H1 (cell line): ENCODE measurements at regions not wholly inside any gene's neighbourhood (a gene's known extent, or its start where the extent isn't known, plus 50 kb on each side); places are given as distances from the start of the nearest gene placed in this dataset.
"Not testable (repeated sequence)": the region's sequence is repeated elsewhere in the genome, so short reads cannot be mapped to it uniquely, and the experiment has no call there.

Experiments
- CTCF ChIA-PET: fragments of 300-600 bp; sonication (Branson Sonifier 250); formaldehyde crosslinking; loops from one replicate; lab custom pipeline; 2021; ENCODE audit not compliant: partially characterized antibody; lab: Charles Lee
- POLR2A ChIA-PET: fragments of 300-600 bp; sonication (Branson Sonifier 250); formaldehyde crosslinking; loops from one replicate; lab custom pipeline; 2021; ENCODE audit warnings: inconsistent platforms; ENCODE audit not compliant: partially characterized antibody; lab: Charles Lee
- DNase-seq, 2 experiments: peaks; one replicate each; pipeline versions ENCODE4 v3.0.0 to v3.0.0-alpha.2; 2010 to 2022; ENCODE audit warnings: low spot score in 2 of 2, low read depth in 1 of 2, mixed read lengths in 1 of 2
- FAIRE-seq: peaks from 2 replicates; lab custom pipeline; 2011; peaks lifted over from hg19 to GRCh38; lab: Jason Lieb, UNC
- H2AFZ ChIP-seq: 2 replicates; pipeline ENCODE4 v1.8.1; 2012; ENCODE audit warnings: low read length, inconsistent platforms
- H2AK5ac ChIP-seq: 2 replicates; pipeline ENCODE4 v1.6.1; 2013; ENCODE audit warnings: low read depth, low read length
- H2BK120ac ChIP-seq: replicated peaks from 2 replicates; pipeline ENCODE3; 2013; ENCODE audit warnings: low read depth, low read length, inconsistent platforms
- H2BK12ac ChIP-seq: 2 replicates; pipeline ENCODE4 v1.6.1; 2013; ENCODE audit warnings: low read depth, low read length
- H2BK15ac ChIP-seq: 2 replicates; pipeline ENCODE4 v1.6.1; 2013; ENCODE audit warnings: low read length
- H2BK20ac ChIP-seq: 2 replicates; pipeline ENCODE4 v1.6.1; 2013; ENCODE audit warnings: low read length
- H2BK5ac ChIP-seq: 2 replicates; pipeline ENCODE4 v1.6.1; 2013; ENCODE audit warnings: low read depth, low read length
- H3K14ac ChIP-seq: 2 replicates; pipeline ENCODE4 v1.6.1; 2013; ENCODE audit warnings: inconsistent platforms; ENCODE audit not compliant: insufficient read length
- H3K18ac ChIP-seq: 2 replicates; pipeline ENCODE4 v1.6.1; 2013; ENCODE audit warnings: low read length; ENCODE audit errors: extremely low read depth
- H3K23ac ChIP-seq: 2 replicates; pipeline ENCODE4 v1.6.1; 2013; ENCODE audit warnings: inconsistent platforms; ENCODE audit not compliant: insufficient read length
- H3K23me2 ChIP-seq: 2 replicates; pipeline ENCODE4 v1.6.1; 2013; ENCODE audit warnings: low read depth, low read length
- H3K27ac ChIP-seq: 2 replicates; pipeline ENCODE4 v1.6.1; 2011; ENCODE audit warnings: low read depth, low read length, inconsistent platforms
- H3K27me3 ChIP-seq, 4 experiments: replicated peaks in 1 of 4; 1 replicate in 1 of 4; 2 replicates in 3 of 4; pipeline versions ENCODE4 v1.6.1 to v1.8.1; 2011 to 2013; ENCODE audit warnings: low read length in 3 of 4, mild to moderate bottlenecking in 3 of 4, inconsistent platforms in 2 of 4, mixed read lengths in 2 of 4, moderate library complexity in 1 of 4; ENCODE audit not compliant: control insufficient read depth in 3 of 4, insufficient read depth in 3 of 4; ENCODE audit errors: extremely low read depth in 1 of 4
- H3K36me3 ChIP-seq, 4 experiments: 2 replicates each; pipeline versions ENCODE4 v1.6.1 to v1.8.1; 2011 to 2013; ENCODE audit warnings: mild to moderate bottlenecking in 4 of 4, low read length in 3 of 4, moderate library complexity in 2 of 4, control low read depth in 1 of 4, inconsistent platforms in 1 of 4; ENCODE audit not compliant: insufficient read depth in 4 of 4, control insufficient read depth in 2 of 4
- H3K4ac ChIP-seq: replicated peaks from 2 replicates; pipeline ENCODE3; 2013; ENCODE audit warnings: low read length, low read depth, mixed read lengths, inconsistent platforms; ENCODE audit not compliant: insufficient read length
- H3K4me1 ChIP-seq, 4 experiments: replicated peaks in 1 of 4; 1 replicate in 1 of 4; 2 replicates in 3 of 4; pipeline versions ENCODE4 v1.6.1 to v1.8.1; 2011 to 2013; ENCODE audit warnings: low read length in 3 of 4, inconsistent platforms in 2 of 4, mixed read lengths in 1 of 4; ENCODE audit not compliant: insufficient read depth in 4 of 4, control insufficient read depth in 3 of 4
- H3K4me2 ChIP-seq, 2 experiments: 2 replicates each; pipeline versions ENCODE4 v1.6.1 to v1.8.1; 2011 to 2013; ENCODE audit warnings: low read depth in 2 of 2, low read length in 2 of 2, control low read depth in 1 of 2, inconsistent platforms in 1 of 2, mild to moderate bottlenecking in 1 of 2; ENCODE audit not compliant: insufficient read depth in 1 of 2
- H3K4me3 ChIP-seq, 4 experiments: fragments of 200-600, 300-600 bp in 1 of 4; sonication (generic), shearing (Covaris generic), sonication (Bioruptor Twin) in 1 of 4; 2 replicates each; pipeline versions ENCODE4 v1.5.1 to v1.8.1; 2011 to 2016; ENCODE audit warnings: low read length in 4 of 4, low read depth in 3 of 4, control low read depth in 2 of 4, inconsistent platforms in 2 of 4, mild to moderate bottlenecking in 2 of 4, mixed read lengths in 1 of 4, moderate library complexity in 1 of 4; ENCODE audit not compliant: insufficient read depth in 2 of 4; ENCODE audit errors: extremely low read depth in 1 of 4
- H3K56ac ChIP-seq: replicated peaks from 2 replicates; pipeline ENCODE3; 2013; ENCODE audit warnings: low read depth, mild to moderate bottlenecking, mixed read lengths, low read length, inconsistent platforms; ENCODE audit not compliant: insufficient read length
- H3K79me1 ChIP-seq: 2 replicates; pipeline ENCODE4 v1.6.1; 2013; ENCODE audit warnings: low read depth, low read length, control low read depth
- H3K79me2 ChIP-seq, 2 experiments: 2 replicates each; pipeline versions ENCODE4 v1.6.1 to v1.8.1; 2012 to 2013; ENCODE audit warnings: low read length in 2 of 2, mild to moderate bottlenecking in 2 of 2, inconsistent platforms in 1 of 2; ENCODE audit not compliant: insufficient read depth in 2 of 2, control insufficient read depth in 1 of 2
- H3K9ac ChIP-seq, 4 experiments: replicated peaks in 1 of 4; 1 replicate in 1 of 4; 2 replicates in 3 of 4; pipeline versions ENCODE4 v1.6.1 to v1.8.1; 2011 to 2013; ENCODE audit warnings: low read depth in 3 of 4, low read length in 3 of 4, control low read depth in 2 of 4, mild to moderate bottlenecking in 2 of 4, moderate library complexity in 2 of 4, inconsistent platforms in 1 of 4; ENCODE audit errors: extremely low read depth in 1 of 4
- H3K9me3 ChIP-seq, 2 experiments: 2 replicates each; pipeline versions ENCODE4 v1.6.1 to v1.8.1; 2012 to 2013; ENCODE audit warnings: mild to moderate bottlenecking in 2 of 2, moderate library complexity in 2 of 2, control low read depth in 1 of 2, inconsistent platforms in 1 of 2, low read depth in 1 of 2, low read length in 1 of 2, mixed read lengths in 1 of 2; ENCODE audit not compliant: insufficient read depth in 2 of 2
- H4K20me1 ChIP-seq, 2 experiments: replicated peaks in 1 of 2; 2 replicates each; pipeline versions ENCODE3 to v1.8.1; 2011 to 2013; ENCODE audit warnings: inconsistent platforms in 2 of 2, low read length in 2 of 2, mild to moderate bottlenecking in 1 of 2; ENCODE audit not compliant: insufficient read depth in 2 of 2, control insufficient read depth in 1 of 2
- H4K5ac ChIP-seq: 2 replicates; pipeline ENCODE4 v1.6.1; 2013; ENCODE audit warnings: low read length, low read depth, mixed read lengths, inconsistent platforms; ENCODE audit not compliant: insufficient read length
- H4K8ac ChIP-seq: 2 replicates; pipeline ENCODE4 v1.8.0; 2013; ENCODE audit warnings: mild to moderate bottlenecking, moderate library complexity, low read length, inconsistent platforms; ENCODE audit not compliant: insufficient read depth; ENCODE audit errors: extremely low read depth
- H4K91ac ChIP-seq: replicated peaks from 2 replicates; pipeline ENCODE3; 2013; ENCODE audit warnings: low read length, mixed read lengths, inconsistent platforms; ENCODE audit not compliant: insufficient read length
- WGBS, 2 experiments: shearing (Covaris generic) in 1 of 2; methylation state at CpG; one replicate each; pipeline versions ENCODE4 v1.1.6 to v1.1.7; 2013 to 2015; ENCODE audit warnings: low lambda C conversion rate in 2 of 2, mixed read lengths in 2 of 2, inconsistent platforms in 1 of 2, low coverage in 1 of 2, missing lambda C conversion rate in 1 of 2; ENCODE audit not compliant: insufficient replicate concordance in 2 of 2, insufficient coverage in 1 of 2, insufficient read length in 1 of 2; ENCODE audit errors: extremely low coverage in 1 of 2, missing lambda C conversion rate in 1 of 2; 5-methylcytosine and 5-hydroxymethylcytosine counted together

DNA sequence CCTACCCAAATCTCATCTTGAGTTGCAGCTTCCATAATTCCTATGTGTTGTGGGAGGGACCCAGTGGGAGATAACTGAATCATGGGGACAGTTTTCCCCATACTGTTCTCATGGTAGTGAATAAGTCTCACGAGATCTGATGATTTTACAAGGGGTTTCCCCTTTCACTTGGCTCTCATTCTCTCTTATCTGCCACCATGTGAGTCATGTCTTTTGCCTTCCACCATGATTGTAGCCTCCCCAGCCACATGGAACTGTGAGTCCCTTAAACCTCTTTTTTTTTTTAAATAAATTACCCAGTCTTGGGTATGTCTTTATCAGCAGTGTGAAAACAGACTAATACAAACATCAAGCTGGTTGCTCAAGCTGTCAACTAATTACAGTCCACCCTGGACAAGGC, 149.6 kb upstream of the PDE1C start:
- CTCF ChIA-PET = interaction anchor here (1.3 to 6.4 kb wide), 4 partner anchors 9 to 476 kb away, joined by 4 to 59 read pairs (median 8); no protein-coding TSS in a partner anchor

More for the DNA sequence above, 149.6 kb upstream of the PDE1C start:
- POLR2A ChIA-PET = interaction anchor here (0.9 kb wide), 1 partner anchor 8 kb away, joined by 3 read pairs; no protein-coding TSS in a partner anchor
- not testable (repeated sequence) for H3K4me1 ChIP-seq, DNase-seq, H2BK12ac ChIP-seq, H2AK5ac ChIP-seq, H2BK15ac ChIP-seq, H2BK120ac ChIP-seq, H3K9me3 ChIP-seq, H3K56ac ChIP-seq, H2AFZ ChIP-seq, H3K27me3 ChIP-seq, H3K79me2 ChIP-seq, FAIRE-seq, H3K23me2 ChIP-seq, H3K9ac ChIP-seq, H3K4me3 ChIP-seq, H3K36me3 ChIP-seq, H4K5ac ChIP-seq, H3K4ac ChIP-seq, H4K91ac ChIP-seq, H3K27ac ChIP-seq, H3K14ac ChIP-seq, H3K18ac ChIP-seq, H2BK20ac ChIP-seq, H3K79me1 ChIP-seq, H4K20me1 ChIP-seq, H4K8ac ChIP-seq, H3K23ac ChIP-seq, H3K4me2 ChIP-seq, H2BK5ac ChIP-seq
- WGBS, 2 experiments = 87% methylated on average over 1 of the region's 1 CpG; no CpG with 5 or more reads in 1 of the 2 experiments
